ENCODE measurements at regions not wholly inside any gene's neighbourhood (a gene's known extent, or its start where the extent isn't known, plus 50 kb on each side); places are given as distances from the start of the nearest gene placed in this dataset.
"Not testable (repeated sequence)": the region's sequence is repeated elsewhere in the genome, so short reads cannot be mapped to it uniquely, and the experiment has no call there.

DNA sequence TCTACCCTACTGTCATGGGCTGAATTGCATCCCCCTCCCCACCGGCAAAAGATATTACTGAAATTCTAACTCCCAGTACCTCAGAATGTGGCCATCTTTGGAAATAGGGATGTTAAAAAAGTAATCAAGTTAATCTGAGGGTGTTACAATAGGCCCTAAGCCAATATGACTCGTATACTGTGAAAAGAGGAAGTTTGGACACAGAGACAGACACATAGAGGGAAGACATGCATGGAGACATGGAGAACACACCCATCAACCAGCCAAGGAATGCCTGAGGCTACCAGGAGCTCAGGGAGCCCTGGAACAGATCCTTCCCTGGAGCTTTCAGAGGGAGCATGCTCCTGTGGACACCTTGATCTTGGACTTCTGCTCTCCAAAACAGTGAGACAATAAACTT, 138.2 kb upstream of the ADO start:
- no peak for DNase-seq

DNA sequence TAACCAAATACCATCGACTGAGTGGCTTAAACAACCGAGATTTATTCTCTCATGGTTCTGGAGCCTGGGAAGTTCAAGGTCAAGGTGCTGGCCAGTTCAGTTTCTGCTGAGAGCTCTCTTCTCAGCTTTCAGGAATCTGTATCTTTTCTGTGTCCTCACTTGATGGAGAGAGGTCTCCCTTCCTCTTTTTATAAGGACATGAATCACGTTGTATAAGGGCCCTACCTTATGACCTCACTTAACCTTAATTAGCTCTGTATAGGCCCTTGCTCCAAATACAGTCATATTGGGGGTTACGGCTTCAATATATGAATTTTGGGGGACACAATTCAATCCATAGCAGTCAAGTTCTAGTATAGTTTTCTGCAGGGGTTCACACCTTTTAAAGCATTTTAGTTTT, 135.2 kb upstream of the ADO start:
- DNase-seq: no peak

DNA sequence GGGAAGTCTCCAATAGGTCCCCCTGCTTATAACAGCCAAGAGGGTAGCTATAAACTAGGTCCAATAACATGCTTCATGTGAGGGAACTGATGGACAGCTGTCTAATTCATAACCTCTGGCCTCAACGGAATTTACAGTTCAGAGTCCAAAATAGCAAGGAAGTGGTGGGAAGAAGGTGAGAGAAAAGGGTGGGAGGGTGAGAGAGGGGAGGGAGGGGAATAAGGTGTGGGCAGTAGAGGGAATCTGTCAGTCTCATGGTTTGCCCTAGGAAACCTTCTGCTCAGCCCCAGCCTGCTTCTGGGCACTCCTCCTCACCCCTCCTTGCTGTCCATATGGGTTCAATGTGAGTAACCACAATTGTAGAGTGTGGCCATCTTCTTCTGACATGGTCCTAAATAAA, 133.4 kb upstream of the ADO start:
- DNase-seq: no peak

DNA sequence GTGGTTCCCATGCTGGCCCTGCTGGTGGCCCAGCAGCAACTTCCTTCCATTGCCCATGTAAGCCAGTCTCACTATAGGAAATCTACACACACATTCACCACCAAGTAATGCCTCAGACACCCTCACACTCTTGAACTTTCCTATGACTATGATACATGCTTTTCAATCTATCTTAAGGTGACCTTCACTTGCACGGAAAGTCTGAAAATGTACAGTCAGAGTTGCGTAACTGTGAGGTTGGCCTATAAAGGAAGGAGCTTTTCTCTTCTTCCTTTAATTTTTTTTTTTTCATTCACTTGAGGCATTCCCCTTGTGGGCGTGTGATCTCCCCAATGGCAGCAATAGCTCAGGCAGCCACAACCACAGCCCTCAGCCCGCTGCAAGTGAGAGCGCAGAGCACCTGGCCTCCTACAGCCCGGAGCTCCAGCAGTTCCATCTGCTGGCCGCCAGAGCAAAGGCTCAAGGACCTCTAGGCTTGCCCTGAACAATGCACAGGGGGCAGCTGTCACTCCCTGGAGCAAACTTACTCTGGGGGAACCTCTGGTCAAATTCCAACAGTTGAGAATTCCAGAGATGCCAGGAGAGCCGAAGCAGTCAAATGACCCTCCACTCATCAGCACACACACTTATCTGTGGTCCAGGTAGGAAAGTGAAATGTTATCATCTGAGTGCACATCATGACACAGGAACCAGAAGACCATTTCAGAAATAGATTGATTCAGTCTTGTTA, 123.1 kb upstream of the ADO start:
- DNase-seq: peak; percentile 60

DNA sequence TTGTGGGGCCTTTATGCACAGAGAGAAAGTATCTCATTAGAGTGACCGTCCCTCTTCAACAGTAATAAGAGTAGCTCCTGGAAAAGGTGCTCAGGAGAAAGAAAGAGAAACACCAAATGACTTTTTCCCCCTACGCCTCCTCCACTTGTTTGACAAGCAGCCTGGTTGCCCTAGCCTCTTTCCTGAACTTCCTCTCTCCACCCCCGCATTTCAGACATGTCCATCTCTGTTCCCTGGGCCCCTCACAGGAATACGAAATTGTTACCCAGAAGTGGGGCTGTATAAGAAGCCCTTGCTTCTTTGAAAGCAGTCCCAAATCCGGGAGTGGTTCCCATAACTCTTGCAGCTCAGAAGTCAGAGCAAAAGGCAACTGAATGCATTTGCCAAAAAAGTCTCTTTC, 119.6 kb upstream of the ADO start:
- no peak for DNase-seq

DNA sequence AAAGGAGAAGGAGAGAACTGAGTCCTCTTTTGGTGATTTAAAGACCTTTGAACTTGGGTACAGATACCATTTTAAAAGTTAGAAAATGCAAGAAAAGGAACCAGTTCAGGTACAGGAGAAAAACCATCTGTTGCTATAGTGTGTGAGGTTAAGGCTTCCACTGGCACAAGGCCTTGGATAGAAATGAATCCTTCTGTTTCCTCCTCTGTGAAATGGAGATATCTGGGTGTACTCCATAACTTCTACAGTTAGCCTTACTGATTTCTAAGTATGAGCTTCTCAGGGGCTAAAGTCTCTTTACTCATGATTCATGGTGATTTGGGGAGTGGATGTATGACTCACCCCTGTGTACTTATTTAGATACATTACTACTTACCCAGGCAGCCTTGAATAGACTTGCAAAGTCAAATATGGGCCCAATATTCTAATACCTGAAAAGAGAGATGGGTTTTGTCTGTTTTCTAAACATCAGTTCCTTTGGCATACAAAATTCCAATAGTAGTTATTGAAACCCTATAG, 117.2 kb upstream of the ADO start:
- DNase-seq: no peak

DNA sequence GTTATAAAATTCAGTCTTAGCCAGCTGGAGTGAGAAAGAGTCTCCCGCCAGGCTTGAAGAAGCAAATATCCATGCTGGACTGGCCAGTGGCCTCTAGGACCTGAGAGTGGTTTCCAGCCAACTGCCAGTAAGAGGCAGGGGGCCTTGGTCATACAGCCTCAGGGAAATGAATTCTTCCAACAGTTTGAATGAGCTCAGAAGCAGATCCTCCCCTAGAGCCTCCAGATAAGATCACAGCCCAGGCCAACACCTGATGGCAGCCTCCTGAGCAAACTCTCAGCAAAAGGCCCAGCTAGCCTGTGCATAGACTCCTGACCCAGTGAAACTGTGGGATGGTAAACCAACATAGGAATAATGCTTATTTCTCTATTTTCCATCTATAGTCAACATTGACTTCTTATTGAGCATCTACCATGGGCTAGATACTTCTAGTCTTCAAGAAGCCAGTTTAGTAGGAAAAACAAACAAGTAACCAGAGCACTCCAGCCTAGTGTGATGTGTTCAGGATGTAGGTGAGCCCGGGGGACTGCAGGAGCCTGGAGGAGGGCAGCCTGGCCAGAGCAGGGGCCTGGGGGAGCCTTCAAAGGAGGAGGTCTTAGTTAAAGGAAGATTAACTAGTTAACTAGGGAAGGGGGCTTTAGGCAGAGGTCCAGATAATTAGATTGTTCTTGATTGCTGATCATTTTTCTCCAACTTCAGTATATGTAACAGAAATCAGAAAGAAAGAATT, 115.4 kb upstream of the ADO start:
- DNase-seq: no peak

DNA sequence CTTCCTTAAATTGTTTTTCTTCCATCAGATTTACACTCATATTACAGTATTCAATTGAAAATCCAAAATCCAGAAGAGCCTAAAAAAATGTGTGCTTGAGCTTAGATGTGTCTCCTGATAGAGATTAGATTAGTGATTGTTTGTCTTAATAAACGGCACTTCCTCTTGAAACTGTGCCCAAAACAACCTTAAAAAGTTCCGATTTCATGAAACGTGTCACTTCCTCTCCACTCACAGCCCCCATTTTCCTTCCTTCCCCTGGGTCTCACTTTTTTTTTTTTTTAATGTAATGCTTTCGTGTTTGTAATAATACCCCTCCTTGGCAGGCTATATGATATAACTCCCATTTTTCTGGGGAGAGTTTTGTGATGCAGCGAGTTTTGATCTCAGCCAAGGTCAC, 114.8 kb upstream of the ADO start:
- no peak for DNase-seq

DNA sequence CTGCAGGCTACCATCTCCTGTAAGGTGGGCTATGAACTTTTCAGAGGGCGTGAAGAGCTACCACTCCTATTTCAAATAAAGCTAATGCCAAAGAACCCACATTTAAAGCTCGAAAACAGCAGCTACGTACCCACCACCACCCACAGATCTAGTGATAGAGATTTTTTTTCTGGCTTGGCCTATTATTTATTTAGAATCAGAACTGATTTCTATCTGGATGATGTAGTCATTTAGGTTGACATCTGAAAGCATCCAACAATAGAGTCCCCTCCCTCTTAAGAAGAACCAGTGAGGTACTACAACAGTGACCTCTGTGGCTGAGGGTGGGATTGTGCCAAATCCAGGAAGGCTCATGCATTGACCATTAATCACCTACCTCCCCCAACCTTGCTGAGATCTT, 113.8 kb upstream of the ADO start:
- DNase-seq: no peak

DNA sequence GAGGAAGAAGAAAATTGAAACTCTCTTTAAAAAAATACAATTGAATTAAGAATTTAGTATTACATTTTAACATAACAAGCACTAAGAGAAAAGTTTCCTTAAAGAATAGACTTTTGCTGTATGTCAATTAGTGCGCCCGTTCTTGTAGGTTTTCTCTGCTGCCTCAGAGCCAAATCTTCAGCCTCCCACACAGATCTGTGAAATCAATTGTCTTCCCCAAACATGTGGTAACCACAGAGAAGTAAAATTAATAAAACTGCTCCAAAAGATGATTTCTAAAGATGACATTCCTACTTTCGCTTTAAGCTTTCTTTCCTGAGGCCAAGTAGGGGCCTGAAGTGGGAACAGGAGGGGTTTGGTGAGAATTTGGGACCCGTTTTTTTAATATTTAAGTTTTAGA, 113.2 kb upstream of the ADO start:
- DNase-seq: no peak

DNA sequence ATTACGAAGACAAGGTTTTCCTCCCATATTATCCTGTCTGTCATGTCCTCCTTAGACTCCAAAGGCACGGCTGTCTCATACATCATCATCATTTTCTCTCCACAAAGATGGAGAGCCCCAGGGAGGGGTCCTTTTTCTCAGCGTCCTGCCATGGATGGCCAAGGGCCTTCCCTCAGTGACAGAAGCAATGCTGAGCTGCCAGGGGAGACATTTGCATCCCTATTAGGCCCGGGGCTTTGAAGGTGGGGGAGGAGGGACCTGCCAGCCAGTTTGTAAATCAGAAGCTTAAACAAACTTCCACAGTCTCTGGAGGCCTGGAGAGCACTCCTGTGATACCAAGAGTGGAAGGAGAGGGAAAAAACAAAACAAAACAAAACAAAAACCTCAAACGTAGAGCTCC, 112.4 kb upstream of the ADO start:
- no peak for DNase-seq

DNA sequence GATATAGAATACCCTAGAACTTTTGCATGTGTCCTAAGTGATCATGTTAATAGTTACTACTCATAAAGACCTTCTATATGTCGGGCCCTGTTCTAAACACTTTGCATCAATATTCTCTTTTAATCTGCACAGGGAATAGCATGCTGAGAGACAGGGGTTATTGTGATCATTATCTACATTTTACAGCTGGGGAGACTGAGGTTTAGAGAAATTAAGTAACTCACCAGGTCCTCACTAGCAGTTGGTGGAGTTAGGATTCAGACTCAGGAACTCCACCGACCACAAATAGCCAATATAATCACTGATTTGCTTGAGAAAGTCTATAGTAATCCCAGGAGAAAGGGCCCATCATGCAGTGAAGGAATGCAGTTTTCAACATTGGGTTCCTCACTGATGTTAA, 111.2 kb upstream of the ADO start:
- no peak for DNase-seq

DNA sequence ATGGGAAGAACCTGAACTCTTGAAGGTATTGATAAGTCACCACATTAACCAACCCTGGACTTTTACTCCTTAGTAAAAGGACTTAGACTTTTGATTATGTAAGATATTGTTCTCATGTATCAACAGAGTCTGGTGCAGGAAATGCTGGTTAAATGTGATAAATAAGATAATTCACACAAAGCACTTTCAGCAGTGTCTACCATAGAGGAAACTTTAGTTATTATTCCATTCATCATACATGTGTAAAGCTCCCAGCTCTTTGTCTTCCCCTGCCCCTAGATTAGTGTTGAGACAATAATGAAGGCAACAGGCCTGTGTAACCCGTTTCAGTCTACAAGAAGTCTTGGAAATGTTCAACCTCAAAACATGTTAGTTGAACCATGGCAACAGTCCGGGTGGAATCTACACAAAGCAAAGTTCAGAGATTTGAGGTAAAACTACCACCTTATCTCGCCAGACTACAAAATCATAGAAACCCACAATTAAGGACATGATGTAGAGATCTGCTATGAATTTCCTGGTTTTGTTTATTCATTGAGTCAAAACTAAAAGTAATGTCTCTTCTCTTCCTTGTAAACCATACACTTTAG, 109.9 kb upstream of the ADO start:
- no peak for DNase-seq

DNA sequence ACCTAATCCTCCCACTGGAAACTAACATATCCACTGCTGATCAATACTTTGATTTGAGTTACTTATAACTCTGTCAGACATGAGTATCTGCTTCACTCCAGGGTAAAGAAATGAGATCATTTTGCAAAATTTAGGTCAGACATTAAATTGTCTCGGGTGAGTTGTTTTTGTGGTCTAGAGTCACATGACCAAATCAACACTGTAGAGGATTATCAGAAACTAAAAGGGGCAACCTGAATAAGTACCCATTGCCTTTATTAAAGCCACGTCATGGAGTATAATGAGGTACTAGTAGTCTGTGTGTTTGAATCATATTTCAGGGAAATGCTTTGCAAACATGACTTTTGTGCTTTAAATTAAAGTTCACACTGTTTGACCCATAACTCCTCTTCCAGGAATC, 107.7 kb upstream of the ADO start:
- no peak for DNase-seq

DNA sequence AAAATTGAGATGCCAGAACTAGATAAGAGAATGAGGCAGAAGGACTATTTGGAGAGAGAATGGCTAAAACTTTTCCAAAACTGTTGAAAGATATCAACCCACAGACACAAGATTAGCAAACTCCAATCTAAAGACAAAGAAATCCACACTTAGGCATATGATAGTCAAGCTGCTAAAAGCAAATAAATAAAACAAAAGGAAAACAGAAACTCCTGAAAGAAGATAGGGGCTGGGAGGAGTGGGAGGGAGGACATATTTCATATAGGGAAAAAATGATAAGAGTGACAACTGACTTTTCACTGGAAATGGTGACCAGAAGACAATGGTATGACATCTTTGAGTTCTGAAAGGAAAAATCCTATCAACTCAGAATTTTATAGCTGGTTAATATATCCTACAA, 105.4 kb upstream of the ADO start:
- DNase-seq: no peak

DNA sequence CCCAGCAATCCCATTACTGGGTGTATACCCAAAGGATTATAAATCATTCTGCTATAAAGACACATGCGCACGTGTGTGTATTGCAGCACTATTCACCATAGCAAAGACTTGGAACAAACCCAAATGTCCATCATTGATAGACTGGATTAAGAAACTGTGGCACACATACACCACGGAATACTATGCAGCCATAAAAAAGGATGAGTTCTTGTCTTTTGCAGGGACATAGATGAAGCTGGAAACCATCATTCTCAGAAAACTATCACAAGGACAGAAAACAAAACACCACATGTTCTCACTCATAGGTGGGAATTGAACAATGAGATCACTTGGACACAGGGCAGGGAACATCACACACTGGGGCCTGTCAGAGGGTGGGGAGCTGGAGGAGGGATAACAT, 100.4 kb upstream of the ADO start:
- not testable (repeated sequence) for DNase-seq

DNA sequence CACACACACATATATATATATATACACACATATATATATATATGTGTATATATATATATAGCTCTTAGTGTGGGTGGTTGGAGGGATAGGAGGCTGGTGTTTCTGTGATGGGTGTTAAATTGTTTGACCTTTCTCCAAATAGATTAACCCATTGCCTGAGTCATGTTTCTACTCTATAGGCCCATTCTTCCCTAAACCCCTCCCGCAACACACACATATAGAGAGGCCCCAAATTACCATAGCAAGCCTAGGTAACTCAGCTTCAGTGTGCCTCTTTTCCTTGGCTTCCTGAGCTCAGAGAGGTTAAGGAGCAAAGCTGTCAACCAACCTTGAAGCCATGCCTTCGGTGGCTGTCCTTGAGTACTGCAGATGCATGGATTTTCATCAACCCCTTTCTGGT, 98.7 kb upstream of the ADO start:
- no peak for DNase-seq

DNA sequence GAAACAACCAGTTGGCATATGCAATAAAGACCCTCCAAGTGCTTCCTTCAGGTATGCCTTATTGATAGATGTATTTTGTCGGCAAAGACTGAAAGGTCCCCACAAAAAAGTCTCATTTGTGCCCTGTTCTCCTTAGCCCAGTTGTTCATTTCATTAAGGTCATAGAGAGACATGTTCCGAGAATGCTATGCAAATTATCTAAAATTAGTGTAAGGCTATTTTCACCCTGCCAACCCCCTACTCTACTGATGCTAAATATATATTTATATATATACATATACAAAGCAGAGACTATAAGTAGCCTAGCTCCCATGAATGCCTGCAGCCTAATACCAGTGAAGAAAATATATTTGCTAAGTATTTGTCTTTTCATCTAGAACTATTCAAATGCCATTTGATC, 96.7 kb upstream of the ADO start:
- DNase-seq: no peak

DNA sequence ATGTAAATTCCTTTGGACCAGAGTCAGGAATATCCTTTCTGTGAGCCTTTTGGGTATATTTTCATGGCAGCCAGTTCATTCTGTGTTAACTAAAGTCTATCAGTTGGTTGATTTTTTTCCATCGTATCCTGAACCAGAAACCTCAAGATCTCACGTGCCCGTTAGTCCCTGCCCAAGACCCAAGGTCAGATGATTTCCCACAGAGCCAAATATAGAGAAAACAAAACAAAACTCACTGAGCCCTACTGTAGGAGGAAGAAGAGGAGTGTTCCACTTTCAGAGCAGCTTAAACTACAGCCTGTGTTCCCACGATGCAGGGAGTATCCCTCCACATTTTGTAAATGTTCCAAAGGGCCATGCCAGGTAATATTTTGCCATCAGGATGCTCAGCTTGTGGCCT, 96.0 kb upstream of the ADO start:
- DNase-seq: no peak

DNA sequence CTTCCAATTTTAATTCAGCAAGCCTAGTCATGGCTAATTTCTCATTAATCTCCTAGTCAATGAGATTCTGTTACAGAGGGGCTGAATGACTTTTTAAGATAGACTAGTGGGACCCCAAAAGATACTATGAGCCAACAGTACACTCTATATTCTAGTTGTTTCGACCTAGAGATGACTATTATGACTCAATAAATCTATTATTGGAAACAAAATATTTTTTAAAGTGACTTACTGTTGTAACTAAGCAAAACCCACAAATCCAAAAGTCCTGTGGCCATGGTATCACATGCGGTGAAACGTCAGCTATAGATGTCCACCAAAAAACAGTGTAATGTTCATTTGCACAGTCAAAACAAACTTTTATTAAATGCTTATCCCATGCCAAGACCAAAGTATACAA, 95.3 kb upstream of the ADO start:
- no peak for DNase-seq

DNA sequence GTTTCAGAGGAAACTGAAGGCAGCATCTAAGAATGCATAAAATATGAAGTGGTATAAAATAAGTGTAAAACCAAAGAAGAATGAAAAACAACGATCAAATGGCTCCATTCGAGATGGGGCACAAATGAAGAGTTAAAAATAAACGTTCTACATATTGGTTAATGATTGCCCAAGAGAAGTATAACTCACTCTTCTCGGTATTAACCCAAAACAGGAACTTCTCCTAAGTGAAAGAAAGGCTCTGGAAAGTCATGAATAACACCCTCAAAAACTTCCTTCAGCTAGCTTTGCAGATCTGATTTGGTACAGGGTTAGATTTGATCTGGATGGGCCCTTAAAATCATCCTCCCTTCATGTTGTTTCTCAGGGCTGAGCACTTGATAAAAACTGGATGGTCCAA, 94.3 kb upstream of the ADO start:
- no peak for DNase-seq

DNA sequence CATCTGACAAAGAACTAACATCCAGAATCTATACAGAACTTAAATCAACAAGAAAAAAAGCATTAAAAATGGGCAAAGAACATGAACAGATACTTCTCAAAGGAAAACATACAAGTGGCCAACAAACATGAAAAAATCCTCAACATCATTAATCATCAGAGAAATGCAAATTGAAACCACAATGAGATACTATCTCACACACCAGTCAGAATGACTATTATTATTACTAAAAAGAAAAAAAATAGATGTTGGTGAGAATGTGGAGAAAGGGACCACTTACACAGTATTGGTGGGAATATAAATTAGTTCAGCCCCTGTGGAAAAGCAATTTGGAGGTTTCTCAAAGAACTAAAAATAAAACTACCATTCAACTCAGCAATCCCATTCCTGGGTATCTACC, 89.1 kb upstream of the ADO start:
- DNase-seq: no peak

DNA sequence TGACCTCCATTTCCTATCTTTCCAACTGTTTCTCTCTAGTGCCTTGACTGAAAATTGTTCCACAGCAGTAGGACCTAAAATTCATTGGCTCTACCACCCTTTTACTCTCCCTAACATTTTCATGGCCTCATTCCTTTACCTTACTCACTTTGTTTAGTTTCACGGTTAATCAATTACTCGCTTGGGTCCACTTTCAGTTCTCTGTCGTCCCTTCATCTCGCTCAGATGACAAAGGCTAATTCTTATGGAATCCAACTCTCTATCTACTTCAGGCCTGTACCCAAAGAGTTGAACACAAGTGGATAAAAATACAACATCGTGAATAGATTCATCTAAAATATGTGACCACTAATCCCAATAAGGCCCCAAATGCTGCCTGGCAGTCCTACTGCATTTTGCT, 85.9 kb upstream of the ADO start:
- DNase-seq: no peak

DNA sequence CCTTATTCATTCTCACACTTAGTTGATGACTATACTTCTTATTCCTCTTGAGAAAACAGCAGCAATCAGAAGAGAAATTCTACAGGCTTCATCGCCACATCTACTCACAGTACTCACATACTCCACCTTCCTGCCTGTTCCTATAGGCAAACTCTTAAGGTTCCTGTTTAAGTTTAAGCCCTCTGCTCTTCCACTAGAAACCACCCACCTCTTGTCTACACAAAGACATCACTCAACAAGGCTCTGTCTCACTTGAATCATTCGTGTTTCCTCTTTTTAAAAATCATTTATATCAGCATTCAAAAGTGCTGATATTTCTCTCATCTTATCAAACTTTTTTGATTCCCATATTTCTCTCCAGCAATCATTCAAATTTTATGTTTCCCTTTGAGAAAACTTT, 85.5 kb upstream of the ADO start:
- DNase-seq: no peak

Data from activated gamma-delta T cell treated with Interleukin-2 at 50 U/mL for 16 hours (primary cell).